ENCODE measurements at regions not wholly inside any gene's neighbourhood (a gene's known extent, or its start where the extent isn't known, plus 50 kb on each side); places are given as distances from the start of the nearest gene placed in this dataset.

DNA sequence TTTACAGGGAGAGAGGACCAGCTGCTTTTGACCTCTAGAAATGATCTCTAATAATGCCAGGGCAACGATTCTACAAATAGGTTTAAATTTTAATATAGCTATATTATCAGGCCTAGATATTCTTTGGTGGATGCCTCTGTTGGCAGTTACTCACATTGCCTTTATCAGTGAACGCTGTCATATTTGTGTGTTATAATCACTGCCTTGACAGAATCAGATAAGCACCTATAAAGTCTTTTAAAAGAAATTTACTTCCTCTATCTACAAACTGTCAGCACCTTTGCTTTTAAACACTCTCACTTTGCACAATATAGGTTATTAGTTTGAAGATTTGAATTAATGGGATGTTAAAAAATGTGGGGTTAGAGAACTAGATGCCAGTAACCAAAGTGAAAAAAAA is 324.1 kb downstream of the ZIC1 start:
- TF ChIP-seq NFRKB (IDR thresholded peaks at IDR 0.05) = no peak
- no peak for TF ChIP-seq SUZ12 (IDR thresholded peaks at IDR 0.05)
- no peak for TF ChIP-seq BHLHE40 (IDR thresholded peaks at IDR 0.05; ENCODE audit: borderline replicate concordance)
- TF ChIP-seq LEF1 (IDR thresholded peaks at IDR 0.05; ENCODE audit: borderline replicate concordance) = no peak
- no peak for TF ChIP-seq FOXM1 (IDR thresholded peaks at IDR 0.05; ENCODE audit: borderline replicate concordance)
- no peak for TF ChIP-seq ARNT (IDR thresholded peaks at IDR 0.05)
- no peak for TF ChIP-seq ELF4 (IDR thresholded peaks at IDR 0.05)
- TF ChIP-seq FOXK2 (IDR thresholded peaks at IDR 0.05) = no peak
- no peak for TF ChIP-seq SP1 (IDR thresholded peaks at IDR 0.05)
- TF ChIP-seq HDGF (IDR thresholded peaks at IDR 0.05; ENCODE audit: borderline replicate concordance) = no peak
- TF ChIP-seq, protein P1, sequence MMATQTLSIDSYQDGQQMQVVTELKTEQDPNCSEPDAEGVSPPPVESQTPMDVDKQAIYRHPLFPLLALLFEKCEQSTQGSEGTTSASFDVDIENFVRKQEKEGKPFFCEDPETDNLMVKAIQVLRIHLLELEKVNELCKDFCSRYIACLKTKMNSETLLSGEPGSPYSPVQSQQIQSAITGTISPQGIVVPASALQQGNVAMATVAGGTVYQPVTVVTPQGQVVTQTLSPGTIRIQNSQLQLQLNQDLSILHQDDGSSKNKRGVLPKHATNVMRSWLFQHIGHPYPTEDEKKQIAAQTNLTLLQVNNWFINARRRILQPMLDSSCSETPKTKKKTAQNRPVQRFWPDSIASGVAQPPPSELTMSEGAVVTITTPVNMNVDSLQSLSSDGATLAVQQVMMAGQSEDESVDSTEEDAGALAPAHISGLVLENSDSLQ (IDR thresholded peaks at IDR 0.05) = no peak
- no peak for TF ChIP-seq TARDBP (IDR thresholded peaks at IDR 0.05)
- TF ChIP-seq ZNF384 (IDR thresholded peaks at IDR 0.05) = no peak
- no peak for TF ChIP-seq CTBP1 (IDR thresholded peaks at IDR 0.05; ENCODE audit: borderline replicate concordance)

Measured in HEK293T (cell line).